Peyer's patch (tissue), 4 donors: ENCODE measurements at regions not wholly inside any gene's neighbourhood (a gene's known extent, or its start where the extent isn't known, plus 50 kb on each side); places are given as distances from the start of the nearest gene placed in this dataset.

Source experiments
- CTCF ChIP-seq, 6 experiments: fragments of 450-650 bp in 4 of 6; fragments of 200-600 bp in 2 of 6; sonication (generic) in 1 of 6; IDR thresholded peaks; one replicate each; pipeline ENCODE4 v1.5.1; 2017 to 2019; ENCODE audit warnings: antibody characterized with exemption in 6 of 6, mild to moderate bottlenecking in 3 of 6, moderate library complexity in 1 of 6
- POLR2A ChIP-seq, 2 donors: fragments of 450-650 bp; IDR thresholded peaks; one replicate each; pipeline ENCODE4 v1.5.1; 2017; ENCODE audit warnings: antibody characterized with exemption in 2 of 2, mild to moderate bottlenecking in 2 of 2, moderate library complexity in 2 of 2

- TF ChIP-seq POLR2A (IDR thresholded peaks at IDR 0.05), result no peak
- no peak for TF ChIP-seq CTCF (IDR thresholded peaks at IDR 0.05)
Measured at GRCh38 chr6:90420500-90420899, 123.9 kb upstream of the BACH2 start.
